Prostate gland (tissue), 2 donors: ENCODE measurements at regions not wholly inside any gene's neighbourhood (a gene's known extent, or its start where the extent isn't known, plus 50 kb on each side); places are given as distances from the start of the nearest gene placed in this dataset.

Source experiments
- CTCF ChIP-seq, 4 experiments: fragments of 200-600 bp in 2 of 4; fragments of 450-650 bp in 2 of 4; sonication (generic) in 2 of 4; IDR thresholded peaks; 1 replicate in 3 of 4; 2 replicates in 1 of 4; pipeline ENCODE4 v1.5.1; 2016 to 2019; ENCODE audit warnings: antibody characterized with exemption in 4 of 4, mild to moderate bottlenecking in 2 of 4, moderate library complexity in 2 of 4
- POLR2A ChIP-seq: fragments of 450-650 bp; IDR thresholded peaks from one replicate; pipeline ENCODE4 v1.6.1; 2016; ENCODE audit warnings: antibody characterized with exemption, mild to moderate bottlenecking
- POLR2AphosphoS5 ChIP-seq: sonication (generic); formaldehyde crosslinking; IDR thresholded peaks from one replicate; pipeline ENCODE4 v1.6.1; 2017; ENCODE audit warnings: antibody characterized with exemption

GRCh38 chr3:107064405-107065060 lies 312.7 kb upstream of the CCDC54 start:
- TF ChIP-seq CTCF (IDR thresholded peaks at IDR 0.05) (peak; percentile 45 to 67 (median 63)), POLR2A (no peak), POLR2AphosphoS5 (no peak)
